HepG2 (cell line): ENCODE measurements at regions not wholly inside any gene's neighbourhood (a gene's known extent, or its start where the extent isn't known, plus 50 kb on each side); places are given as distances from the start of the nearest gene placed in this dataset.

Experiments
- ATAC-seq: fragments of 200-7000 bp; cut with Tn5 transposase; 3 replicates; pipeline ENCODE4 v1.9.1; 2020; ENCODE audit warnings: mild to moderate bottlenecking, moderate library complexity
- BruUV-seq: library from RNA; stranded (reverse); fragments of 400-500 nt; replicated peaks from 2 replicates; lab custom pipeline; 2021; lab: Mats Ljungman, UMichigan
- CTCF ChIA-PET: fragments of 300-600 bp; formaldehyde crosslinking; extraction: SDS; loops from one replicate; lab custom pipeline; 2021; ENCODE audit warnings: low total read pairs, inconsistent platforms, low intra/inter-chr PET ratio; lab: Yijun Ruan, JAX
- POLR2A ChIA-PET: fragments of 350-600 bp; sonication (Branson Sonifier 250); formaldehyde crosslinking; loops from one replicate; lab custom pipeline; 2020; ENCODE audit warnings: antibody characterized with exemption, inconsistent platforms; lab: Yijun Ruan, JAX
- DNase-seq: peaks from one replicate; pipeline ENCODE4 v3.0.0-alpha.2; 2015; ENCODE audit warnings: low spot score
- FAIRE-seq: peaks from 3 replicates; lab custom pipeline; 2011; peaks lifted over from hg19 to GRCh38; lab: Jason Lieb, UNC
- H2AFZ ChIP-seq: one replicate; pipeline ENCODE4 v1.6.1; 2011; ENCODE audit warnings: low read length, inconsistent platforms
- H3K27ac ChIP-seq: fragments of 300-600 bp; 3 replicates; pipeline ENCODE4 v1.8.0; 2011; ENCODE audit warnings: mixed run types, mild to moderate bottlenecking, mixed read lengths, low read length, inconsistent platforms; ENCODE audit not compliant: insufficient read depth; ENCODE audit errors: extremely low read length
- H3K27me3 ChIP-seq, 2 experiments: fragments of 200-600 bp in 1 of 2; 2 replicates in 1 of 2; 3 replicates in 1 of 2; pipeline versions ENCODE4 v1.6.0 to v1.8.0; 2011; ENCODE audit warnings: low read length in 2 of 2, mild to moderate bottlenecking in 2 of 2, moderate library complexity in 2 of 2, inconsistent platforms in 1 of 2; ENCODE audit not compliant: insufficient read depth in 2 of 2, control insufficient read depth in 1 of 2
- H3K36me3 ChIP-seq, 2 experiments: fragments of 200-600 bp in 1 of 2; replicated peaks in 1 of 2; 2 replicates in 1 of 2; 3 replicates in 1 of 2; pipeline versions ENCODE4 v1.5.1 to v1.8.0; 2011; ENCODE audit warnings: low read length in 2 of 2, inconsistent platforms in 1 of 2; ENCODE audit not compliant: insufficient read depth in 2 of 2, control insufficient read depth in 1 of 2
- H3K4me1 ChIP-seq: 2 replicates; pipeline ENCODE4 v1.5.1; 2012; ENCODE audit warnings: low read length, inconsistent platforms; ENCODE audit not compliant: insufficient read depth
- H3K4me2 ChIP-seq: 2 replicates; pipeline ENCODE4 v1.6.0; 2011; ENCODE audit warnings: low read depth, low read length, inconsistent platforms
- H3K4me3 ChIP-seq, 3 experiments: fragments of 200-600 bp in 1 of 3; sonication (generic), shearing (Covaris generic) in 1 of 3; replicated peaks in 1 of 3; 2 replicates each; pipeline ENCODE4 v1.5.1; 2011 to 2016; ENCODE audit warnings: low read length in 3 of 3, inconsistent platforms in 2 of 3, low read depth in 2 of 3, mild to moderate bottlenecking in 2 of 3, control low read depth in 1 of 3, mixed read lengths in 1 of 3; ENCODE audit not compliant: insufficient read depth in 1 of 3
- H3K79me2 ChIP-seq: one replicate; pipeline ENCODE4 v1.6.1; 2011; ENCODE audit warnings: low read length, inconsistent platforms; ENCODE audit not compliant: insufficient read depth
- H3K9ac ChIP-seq: 2 replicates; pipeline ENCODE4 v1.6.0; 2011; ENCODE audit warnings: mild to moderate bottlenecking, low read depth, low read length, inconsistent platforms; ENCODE audit not compliant: insufficient read depth
- H3K9me3 ChIP-seq: 2 replicates; pipeline ENCODE4 v1.5.1; 2012; ENCODE audit warnings: mild to moderate bottlenecking, low read length
- H4K20me1 ChIP-seq: 2 replicates; pipeline ENCODE4 v1.6.0; 2011; ENCODE audit warnings: inconsistent platforms, mild to moderate bottlenecking, low read length, moderate library complexity; ENCODE audit not compliant: insufficient read depth
- POLR2AphosphoS2 ChIP-seq: IDR thresholded peaks from 2 replicates; pipeline ENCODE4 v1.6.1; 2011; ENCODE audit warnings: low read depth, low read length, improper control_type of control experiment
- SAP130 ChIP-seq: IDR thresholded peaks from 2 replicates; pipeline ENCODE4 v1.6.1; 2016; ENCODE audit warnings: low read depth
- WGBS: methylation state at CpG from one replicate; pipeline ENCODE4 v1.1.6; 2017; ENCODE audit warnings: low lambda C conversion rate; 5-methylcytosine and 5-hydroxymethylcytosine counted together
- in situ Hi-C: cut with HindIII; loops from 2 replicates; pipeline ENCODE4 v1.10.0; 2017; ENCODE audit warnings: low pct_unique_long_range_greater_than_20kb; ENCODE audit not compliant: extremely low pct_ligation_motif_present
- intact Hi-C: fragments of 100-400 bp; cut with micrococcal nuclease; formaldehyde crosslinking; loops from one replicate; pipeline ENCODE4 v1.10.0; 2022; ENCODE audit not compliant: unreplicated experiment

DNA sequence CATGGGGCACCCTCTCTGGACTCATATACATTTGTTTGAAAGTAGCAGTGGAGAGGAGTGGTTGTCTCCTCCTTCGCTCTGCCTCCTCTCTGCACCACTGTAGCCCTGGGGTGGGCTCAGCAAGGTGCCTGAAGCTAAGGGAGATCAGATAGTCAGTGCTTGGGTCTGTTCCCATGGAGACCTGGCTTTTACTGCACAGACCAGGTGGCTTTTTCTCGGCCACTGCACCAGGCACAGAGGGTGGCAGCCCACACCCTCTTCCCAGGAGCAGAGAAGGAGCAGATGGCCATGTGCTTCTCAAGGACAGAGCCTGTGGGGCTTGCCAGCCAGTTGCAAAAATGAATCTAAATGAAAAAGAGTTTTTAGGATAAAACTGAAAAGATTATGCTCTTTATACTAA, 123.4 kb upstream of the KCNK1 start:
- H2AFZ ChIP-seq: no peak overlapping the region
- intact Hi-C loops: no loop called here
- TF ChIP-seq POLR2AphosphoS2: no peak
- ATAC-seq (no peak), DNase-seq (no peak), FAIRE-seq (no peak)
- H3K36me3 ChIP-seq: no peaks in the 10 kb centered on the region
- H3K9me3 ChIP-seq: peaks cover 5% of the 10 kb centered on the region; the same call in 1 of the 2 replicates
- no peak overlapping the region for H3K27ac ChIP-seq
- H3K79me2 ChIP-seq: no peaks in the 10 kb centered on the region
- ChIA-PET CTCF (no interaction called here), POLR2A (no interaction called here)
- no peak overlapping the region for H3K9ac ChIP-seq
- H3K4me1 ChIP-seq: no peaks in the 10 kb centered on the region
- in situ Hi-C loops: no loop called here
- no peak overlapping the region for H3K4me3 ChIP-seq
- no peaks in the 10 kb centered on the region for H4K20me1 ChIP-seq
- no peaks in the 10 kb centered on the region for H3K27me3 ChIP-seq
- no peak overlapping the region for H3K4me2 ChIP-seq
- BruUV-seq: no TSS peak
- WGBS: 0% methylated on average over 2 of the region's 2 CpGs

- Histone ChIP-seq H3K36me3 (no peaks in the 10 kb centered on the region), H3K4me1 (no peaks in the 10 kb centered on the region), H3K79me2 (no peaks in the 10 kb centered on the region), H3K4me3 (no peak overlapping the region), H2AFZ (no peak overlapping the region), H3K4me2 (no peak overlapping the region), H3K27ac (no peak overlapping the region), H4K20me1 (no peaks in the 10 kb centered on the region), H3K9ac (no peak overlapping the region), H3K9me3 (peaks cover 5% of the 10 kb centered on the region; the same call in 1 of the 2 replicates), H3K27me3 (no peaks in the 10 kb centered on the region)
- no peak for FAIRE-seq
- no TSS peak for BruUV-seq
- in situ Hi-C loops (no loop called here), intact Hi-C loops (no loop called here)
- POLR2A ChIA-PET: no interaction called here
- CTCF ChIA-PET: no interaction called here
- no peak for ATAC-seq
- WGBS: 35% methylated on average over 5 of the region's 7 CpGs
- DNase-seq: no peak
- TF ChIP-seq SAP130 (CRISPR knock-in tag): no peak
Observed at GRCh38 chr1:233491953-233492620, 121.8 kb upstream of the KCNK1 start.
